C4-2B (cell line): ENCODE measurements at regions not wholly inside any gene's neighbourhood (a gene's known extent, or its start where the extent isn't known, plus 50 kb on each side); places are given as distances from the start of the nearest gene placed in this dataset.

Experiments
- ZFX ChIP-seq: fragments of 450-650 bp; IDR thresholded peaks from 2 replicates; pipeline ENCODE4 v1.6.1; 2017
- TF ChIP-seq, protein P1 (sequence below): fragments of 450-650 bp; conservative IDR thresholded peaks from 2 replicates; pipeline ENCODE4 v1.5.1; 2017; ENCODE audit warnings: mild to moderate bottlenecking

DNA sequence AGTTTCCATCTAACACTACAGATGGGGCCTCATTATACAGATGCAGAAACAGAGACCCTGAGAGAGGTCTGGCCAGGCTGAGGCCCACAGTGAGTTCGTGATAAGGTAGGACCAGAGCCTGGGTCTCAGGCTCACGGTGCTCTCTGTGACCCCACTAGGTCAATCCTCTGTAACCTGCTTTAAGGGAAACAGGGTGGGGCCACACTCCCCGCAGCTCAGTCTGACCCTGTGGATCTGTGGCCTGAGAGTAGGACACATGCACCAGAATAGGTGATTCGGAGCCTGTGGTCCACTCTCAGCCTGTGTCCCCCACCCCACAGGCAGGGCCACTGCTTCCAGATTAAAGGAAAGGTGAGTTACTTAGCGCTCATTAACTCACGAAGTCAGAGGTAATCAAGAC is 137.8 kb upstream of the FAM20C start:
- TF ChIP-seq, protein P1, sequence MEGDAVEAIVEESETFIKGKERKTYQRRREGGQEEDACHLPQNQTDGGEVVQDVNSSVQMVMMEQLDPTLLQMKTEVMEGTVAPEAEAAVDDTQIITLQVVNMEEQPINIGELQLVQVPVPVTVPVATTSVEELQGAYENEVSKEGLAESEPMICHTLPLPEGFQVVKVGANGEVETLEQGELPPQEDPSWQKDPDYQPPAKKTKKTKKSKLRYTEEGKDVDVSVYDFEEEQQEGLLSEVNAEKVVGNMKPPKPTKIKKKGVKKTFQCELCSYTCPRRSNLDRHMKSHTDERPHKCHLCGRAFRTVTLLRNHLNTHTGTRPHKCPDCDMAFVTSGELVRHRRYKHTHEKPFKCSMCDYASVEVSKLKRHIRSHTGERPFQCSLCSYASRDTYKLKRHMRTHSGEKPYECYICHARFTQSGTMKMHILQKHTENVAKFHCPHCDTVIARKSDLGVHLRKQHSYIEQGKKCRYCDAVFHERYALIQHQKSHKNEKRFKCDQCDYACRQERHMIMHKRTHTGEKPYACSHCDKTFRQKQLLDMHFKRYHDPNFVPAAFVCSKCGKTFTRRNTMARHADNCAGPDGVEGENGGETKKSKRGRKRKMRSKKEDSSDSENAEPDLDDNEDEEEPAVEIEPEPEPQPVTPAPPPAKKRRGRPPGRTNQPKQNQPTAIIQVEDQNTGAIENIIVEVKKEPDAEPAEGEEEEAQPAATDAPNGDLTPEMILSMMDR, result no peak
- no peak for TF ChIP-seq ZFX
